OCI-LY1 (cell line): ENCODE measurements at regions not wholly inside any gene's neighbourhood (a gene's known extent, or its start where the extent isn't known, plus 50 kb on each side); places are given as distances from the start of the nearest gene placed in this dataset.

ENCODE experiments used
- H2AFZ ChIP-seq: fragments of 200-600 bp; sonication (generic), shearing (Covaris generic); 2 replicates; pipeline ENCODE4 v1.6.0; 2014; ENCODE audit warnings: antibody characterized with exemption, mild to moderate bottlenecking, low read length
- H3F3A ChIP-seq: fragments of 200-600 bp; sonication (generic), shearing (Covaris generic); 2 replicates; pipeline ENCODE4 v1.6.0; 2014; ENCODE audit warnings: mild to moderate bottlenecking, antibody characterized with exemption, low read length, moderate library complexity; ENCODE audit not compliant: insufficient read depth
- H3K27ac ChIP-seq: fragments of 200-600 bp; sonication (generic); 2 replicates; pipeline ENCODE4 v1.5.1; 2014; ENCODE audit warnings: low read length, mixed run types, mild to moderate bottlenecking, low read depth; ENCODE audit not compliant: poor library complexity, severe bottlenecking
- H3K27me3 ChIP-seq: fragments of 200-600 bp; sonication (generic); 2 replicates; pipeline ENCODE4 v1.6.0; 2014; ENCODE audit warnings: antibody characterized with exemption, mild to moderate bottlenecking, low read length, moderate library complexity; ENCODE audit not compliant: insufficient read depth
- H3K36me3 ChIP-seq: fragments of 200-600 bp; sonication (generic); 2 replicates; pipeline ENCODE4 v1.6.1; 2014; ENCODE audit warnings: mild to moderate bottlenecking, antibody characterized with exemption, low read length, moderate library complexity, mixed read lengths; ENCODE audit not compliant: insufficient read depth
- H3K4me1 ChIP-seq: fragments of 200-600 bp; sonication (generic); 2 replicates; pipeline ENCODE4 v1.5.1; 2014; ENCODE audit warnings: mild to moderate bottlenecking, low read length, moderate library complexity; ENCODE audit not compliant: insufficient read depth, severe bottlenecking
- H3K4me2 ChIP-seq: fragments of 200-600 bp; sonication (generic), shearing (Covaris generic); 2 replicates; pipeline ENCODE4 v1.6.1; 2014; ENCODE audit warnings: low read length
- H3K4me3 ChIP-seq: fragments of 200-600 bp; sonication (generic); 2 replicates; pipeline ENCODE4 v1.5.1; 2014; ENCODE audit warnings: low read length, low read depth, mild to moderate bottlenecking, mixed read lengths; ENCODE audit not compliant: poor library complexity, severe bottlenecking
- H3K79me2 ChIP-seq: fragments of 200-600 bp; shearing (Covaris generic); 2 replicates; pipeline ENCODE4 v1.6.1; 2016; ENCODE audit warnings: mixed run types, low read length, mixed read lengths; ENCODE audit not compliant: insufficient read depth
- H3K9ac ChIP-seq: fragments of 200-600 bp; sonication (generic), shearing (Covaris generic); 2 replicates; pipeline ENCODE4 v1.6.1; 2014; ENCODE audit warnings: mild to moderate bottlenecking, low read length, mixed read lengths
- H3K9me2 ChIP-seq: fragments of 200-600 bp; sonication (generic), shearing (Covaris generic); 2 replicates; pipeline ENCODE4 v1.6.1; 2014; ENCODE audit warnings: low read depth, mild to moderate bottlenecking, low read length, mixed read lengths
- H3K9me3 ChIP-seq: fragments of 200-600 bp; shearing (Covaris generic); 2 replicates; pipeline ENCODE4 v1.6.1; 2014; ENCODE audit warnings: low read length, mixed read lengths
- H4K20me1 ChIP-seq: fragments of 200-600 bp; sonication (generic), shearing (Covaris generic); 2 replicates; pipeline ENCODE4 v1.6.0; 2016; ENCODE audit warnings: mild to moderate bottlenecking, low read length; ENCODE audit not compliant: insufficient read depth
- CTCF ChIP-seq: fragments of 200-600 bp; sonication (generic), shearing (Covaris generic); IDR thresholded peaks from 2 replicates; pipeline ENCODE4 v1.5.1; 2017; ENCODE audit warnings: mild to moderate bottlenecking, antibody characterized with exemption, low read length, moderate library complexity, mixed read lengths
- EZH2 ChIP-seq: fragments of 200-600 bp; sonication (generic), shearing (Covaris generic); IDR thresholded peaks from 2 replicates; pipeline ENCODE4 v1.8.0; 2017; ENCODE audit warnings: borderline replicate concordance, mixed run types, mild to moderate bottlenecking, antibody characterized with exemption, low read length, moderate library complexity, mixed read lengths

GRCh38 chr9:87004016-87004415, 56.7 kb upstream of the GAS1 start:
- Histone ChIP-seq H3K9ac (no peak overlapping the region), H3F3A (no peaks in the 10 kb centered on the region), H3K4me3 (no peak overlapping the region), H3K36me3 (no peaks in the 10 kb centered on the region), H3K79me2 (no peaks in the 10 kb centered on the region), H3K9me2 (no peaks in the 10 kb centered on the region), H3K4me1 (no peaks in the 10 kb centered on the region), H3K27me3 (no peaks in the 10 kb centered on the region), H3K4me2 (no peak overlapping the region), H3K9me3 (no peaks in the 10 kb centered on the region), H4K20me1 (no peaks in the 10 kb centered on the region), H2AFZ (no peak overlapping the region), H3K27ac (no peak overlapping the region)
- TF ChIP-seq EZH2, result no peak
- no peak for TF ChIP-seq CTCF

DNA sequence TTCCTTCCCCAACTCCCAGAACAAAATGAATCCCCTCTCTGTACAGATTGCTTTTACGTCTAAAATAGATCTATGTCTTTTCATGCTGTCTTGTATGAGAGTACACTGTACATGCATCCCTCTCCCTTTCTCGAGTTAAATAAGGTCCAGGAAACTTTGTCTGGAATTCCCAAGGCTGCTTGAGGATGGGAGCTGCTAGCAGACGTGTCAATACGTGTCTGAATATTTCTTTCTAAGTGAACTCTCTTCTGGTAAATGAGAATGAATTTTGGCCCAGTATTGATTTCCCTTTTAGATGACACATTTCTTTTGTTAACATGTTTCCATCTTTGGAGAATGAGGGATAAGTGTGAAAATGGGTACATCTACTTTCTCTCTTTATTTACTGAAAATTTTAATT, 59.6 kb upstream of the GAS1 start:
- Histone ChIP-seq H3K36me3 (no peaks in the 10 kb centered on the region), H3K4me2 (no peak overlapping the region), H3K9ac (no peak overlapping the region), H3K27ac (no peak overlapping the region), H2AFZ (no peak overlapping the region), H3K4me1 (no peaks in the 10 kb centered on the region), H3F3A (no peaks in the 10 kb centered on the region), H3K27me3 (no peaks in the 10 kb centered on the region), H3K9me2 (no peaks in the 10 kb centered on the region), H3K9me3 (no peaks in the 10 kb centered on the region), H3K4me3 (no peak overlapping the region), H3K79me2 (no peaks in the 10 kb centered on the region), H4K20me1 (no peaks in the 10 kb centered on the region)
- TF ChIP-seq EZH2 (no peak), CTCF (no peak)

DNA sequence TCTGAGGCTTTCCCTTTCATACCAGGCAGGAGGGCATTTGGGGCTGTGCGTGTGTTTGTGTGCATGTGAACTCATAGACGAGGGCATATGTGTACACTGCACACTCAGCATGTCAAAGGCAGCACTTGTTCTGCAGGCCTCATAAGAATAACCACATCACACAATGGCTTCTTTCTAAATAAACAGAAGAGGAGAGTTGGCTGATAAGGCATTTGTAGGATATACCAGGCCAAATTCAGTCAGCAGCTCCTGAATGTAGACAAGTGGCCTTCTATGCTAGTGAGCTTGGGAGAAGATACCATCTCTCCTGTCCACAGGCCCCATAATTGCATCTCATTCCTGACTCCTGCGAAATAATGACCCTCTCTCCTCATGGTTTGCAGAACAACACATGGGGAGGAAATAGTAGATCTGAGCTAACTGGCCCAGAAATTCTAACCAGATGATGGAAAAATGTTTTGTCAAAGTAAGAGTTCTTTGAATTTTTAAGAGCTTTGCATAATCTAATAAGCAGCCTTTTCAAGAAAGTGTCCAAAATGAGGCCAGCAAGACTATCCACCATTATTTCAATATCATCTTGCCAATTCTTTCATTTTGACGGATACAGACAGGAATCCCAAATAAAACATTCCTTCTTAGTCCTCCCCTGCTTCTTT, 60.5 kb upstream of the GAS1 start:
- Histone ChIP-seq H3K9ac (no peak overlapping the region), H3K27ac (no peak overlapping the region)
- no peak for TF ChIP-seq CTCF
- no peak for TF ChIP-seq EZH2

More for the DNA sequence above, 60.5 kb upstream of the GAS1 start:
- Histone ChIP-seq H3K79me2 (no peaks in the 10 kb centered on the region), H3K9me3 (no peaks in the 10 kb centered on the region), H2AFZ (no peak overlapping the region), H3K27me3 (no peaks in the 10 kb centered on the region), H3K4me1 (no peaks in the 10 kb centered on the region), H3K4me2 (no peak overlapping the region), H3K9me2 (no peaks in the 10 kb centered on the region), H3K4me3 (no peak overlapping the region), H3F3A (no peaks in the 10 kb centered on the region), H4K20me1 (no peaks in the 10 kb centered on the region), H3K36me3 (no peaks in the 10 kb centered on the region)
